HCT116 (cell line): ENCODE measurements at regions not wholly inside any gene's neighbourhood (a gene's known extent, or its start where the extent isn't known, plus 50 kb on each side); places are given as distances from the start of the nearest gene placed in this dataset.

ENCODE experiments used
- CEBPB ChIP-seq: IDR thresholded peaks from 2 replicates; pipeline ENCODE4 v1.6.1; 2012; ENCODE audit warnings: low read depth
- CTCF ChIP-seq, 3 experiments: fragments of 200-600 bp in 1 of 3; sonication (generic) in 1 of 3; IDR thresholded peaks in 2 of 3; conservative IDR thresholded peaks in 1 of 3; 2 replicates each; pipeline ENCODE4 v1.5.1; 2012 to 2017; ENCODE audit warnings: low read depth in 2 of 3, low read length in 2 of 3, antibody characterized with exemption in 1 of 3, borderline replicate concordance in 1 of 3, control low read depth in 1 of 3, mild to moderate bottlenecking in 1 of 3, mixed read lengths in 1 of 3, mixed run types in 1 of 3, moderate library complexity in 1 of 3; ENCODE audit not compliant: insufficient read depth in 1 of 3
- EZH2 ChIP-seq: fragments of 200-600 bp; sonication (generic); IDR thresholded peaks from 2 replicates; pipeline ENCODE4 v1.6.1; 2017; ENCODE audit warnings: antibody characterized with exemption, mixed run types
- EZH2phosphoT487 ChIP-seq: fragments of 200-600 bp; IDR thresholded peaks from 2 replicates; pipeline ENCODE4 v1.6.1; 2018; ENCODE audit warnings: antibody characterized with exemption, borderline replicate concordance
- POLR2A ChIP-seq: IDR thresholded peaks from 2 replicates; pipeline ENCODE4 v1.7.0; 2011; ENCODE audit warnings: borderline replicate concordance; ENCODE audit not compliant: insufficient read depth, insufficient read length; ENCODE audit errors: extremely low read depth
- POLR2AphosphoS5 ChIP-seq: IDR thresholded peaks from 2 replicates; pipeline ENCODE4 v1.6.1; 2011; ENCODE audit warnings: mild to moderate bottlenecking, low read depth, low read length, moderate library complexity
- REST ChIP-seq: IDR thresholded peaks from 2 replicates; pipeline ENCODE4 v1.6.1; 2012; ENCODE audit warnings: low read depth
- SIN3A ChIP-seq: IDR thresholded peaks from 2 replicates; pipeline ENCODE4 v1.6.1; 2012; ENCODE audit warnings: low read depth
- TCF7L2 ChIP-seq: IDR thresholded peaks from 2 replicates; pipeline ENCODE4 v1.7.0; 2011; ENCODE audit warnings: borderline replicate concordance, inconsistent platforms; ENCODE audit not compliant: insufficient read depth, insufficient read length; ENCODE audit errors: extremely low read depth
- ZNF274 ChIP-seq: fragments of 200-500 bp; sonication (Bioruptor generic); IDR thresholded peaks from 2 replicates; pipeline ENCODE4 v1.6.1; 2014; ENCODE audit warnings: mild to moderate bottlenecking, low read depth, low read length, inconsistent platforms

- TF ChIP-seq EZH2 (no peak), CTCF (IDR thresholded peaks at IDR 0.05 in 2 of 3, conservative IDR thresholded peaks at IDR 0.05 in 1 of 3; ENCODE audit: borderline replicate concordance in 1 of 3, insufficient read depth in 1 of 3, low read depth in 2 of 3, low read length in 2 of 3) (no peak), POLR2AphosphoS5 (no peak), REST (no peak), SIN3A (no peak), POLR2A (no peak), ZNF274 (no peak), CEBPB (no peak), EZH2phosphoT487 (no peak), TCF7L2 (no peak)
Measured at GRCh38 chr9:91038483-91039124, 237.0 kb downstream of the SYK start.
